GM21619 (cell line): ENCODE measurements at regions not wholly inside any gene's neighbourhood (a gene's known extent, or its start where the extent isn't known, plus 50 kb on each side); places are given as distances from the start of the nearest gene placed in this dataset.

Experiments
- ATAC-seq: cut with Tn5 transposase; IDR thresholded peaks from one replicate; pipeline ENCODE4 v1.9.1; 2021; ENCODE audit not compliant: unreplicated experiment

DNA sequence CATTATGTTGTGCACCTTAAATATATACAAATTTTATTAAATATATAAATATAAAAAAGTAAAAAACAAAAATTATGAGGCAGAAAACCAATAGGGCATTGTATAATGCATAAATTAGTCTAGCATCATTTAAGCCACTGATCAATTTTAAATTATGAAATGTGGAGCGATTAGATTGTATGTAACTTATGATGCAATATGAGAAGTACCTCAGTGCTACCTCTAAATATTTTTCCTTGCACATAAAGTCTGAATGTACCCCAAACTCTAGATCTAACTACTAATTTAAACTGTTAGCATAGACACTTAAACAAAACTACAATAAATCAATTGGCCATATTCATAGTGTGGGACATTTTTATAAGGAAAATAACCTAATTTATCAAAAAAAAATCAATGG lies 1178.5 kb upstream of the MIR17HG start:
- ATAC-seq: no peak

DNA sequence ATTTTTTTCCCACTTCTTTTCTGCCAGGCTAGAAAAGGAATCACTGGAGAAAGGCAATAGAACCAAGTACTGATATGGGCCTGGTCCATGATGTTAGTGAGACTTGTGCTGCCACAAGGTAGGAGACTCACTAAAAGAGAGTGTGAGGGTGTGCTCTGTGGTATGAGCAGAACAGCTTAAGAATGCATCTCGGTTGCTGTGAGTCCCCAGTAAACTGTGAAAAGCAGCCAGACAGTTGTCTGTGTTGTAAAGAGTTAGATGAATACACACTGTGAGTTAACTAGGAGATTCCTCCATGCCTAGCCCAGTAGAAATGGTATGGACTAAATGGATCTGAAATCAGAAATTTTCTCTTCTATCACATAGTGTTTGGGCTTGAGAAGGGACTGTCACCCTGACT lies 1177.3 kb upstream of the MIR17HG start:
- no peak for ATAC-seq

DNA sequence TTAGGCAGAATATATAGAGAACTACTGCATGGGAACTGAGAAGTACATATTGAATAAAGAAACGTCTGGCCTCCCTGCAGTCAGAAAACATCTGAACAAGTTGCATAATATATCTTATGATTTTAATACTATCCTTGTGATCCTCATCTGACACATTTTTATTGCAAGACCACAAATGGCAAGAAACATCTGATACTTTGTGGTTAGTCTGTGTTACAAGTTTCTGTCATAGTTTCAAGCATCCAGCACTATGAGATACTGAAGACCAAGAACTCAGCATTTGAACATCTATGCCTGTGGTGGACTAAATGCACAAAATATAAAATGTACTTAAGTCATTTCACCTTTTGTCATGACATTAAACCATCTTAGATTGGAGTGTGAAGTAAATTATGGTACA lies 1175.8 kb upstream of the MIR17HG start:
- ATAC-seq: no peak

DNA sequence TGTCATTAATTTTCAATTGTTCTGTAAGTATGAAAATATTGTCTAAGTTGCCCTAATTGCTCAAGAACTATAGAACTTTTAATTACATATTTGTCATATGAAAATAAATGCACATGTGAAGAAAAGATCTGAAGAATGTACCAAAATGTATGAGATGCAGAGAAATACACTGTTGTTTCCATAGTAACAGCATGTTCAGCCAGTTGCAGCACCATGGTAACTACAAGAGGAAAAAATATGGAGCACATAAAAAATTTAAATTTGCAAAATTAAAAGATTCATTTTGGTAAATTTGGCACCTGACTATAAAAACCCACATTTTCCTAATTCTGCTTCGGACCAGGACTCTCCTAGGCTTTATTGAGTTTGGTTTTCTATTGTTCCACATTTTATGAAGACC lies 1170.0 kb upstream of the MIR17HG start:
- ATAC-seq: no peak

DNA sequence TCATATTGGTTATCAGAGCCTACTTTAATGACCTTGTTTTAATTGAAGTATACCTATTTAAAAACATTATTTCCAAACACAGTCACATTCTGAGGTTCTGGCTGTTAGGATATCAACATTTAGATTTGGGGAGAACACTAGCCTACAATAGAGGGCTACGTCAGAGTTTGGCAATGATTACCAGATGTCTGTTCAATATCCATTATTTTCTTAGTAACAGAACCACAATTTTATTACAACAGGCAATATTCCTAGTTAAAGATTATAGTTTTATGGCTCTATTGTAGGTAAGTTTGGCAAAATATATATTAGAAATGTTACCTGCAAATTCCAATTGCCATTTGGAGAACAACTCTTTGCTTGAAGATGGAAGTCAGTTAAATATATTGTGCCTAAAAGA lies 1163.1 kb upstream of the MIR17HG start:
- ATAC-seq: no peak

DNA sequence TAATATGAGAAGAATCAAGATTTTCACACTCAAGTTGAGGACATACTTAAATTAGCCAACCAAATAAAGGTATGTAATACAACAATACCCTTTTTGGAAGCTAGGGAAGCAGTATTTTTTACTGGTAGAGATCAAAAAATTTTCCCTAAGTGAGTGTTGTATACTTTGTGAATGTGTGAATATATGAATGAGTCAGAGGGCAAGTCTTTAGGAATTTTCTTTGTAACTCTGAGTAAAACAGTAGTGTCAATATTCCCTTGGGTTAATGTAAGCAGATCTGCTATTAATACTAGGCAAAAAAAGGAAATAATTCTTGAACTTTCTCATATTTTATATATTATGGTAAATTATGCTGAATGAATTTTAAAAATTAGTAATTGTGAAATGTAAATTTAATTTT lies 1161.8 kb upstream of the MIR17HG start:
- no peak for ATAC-seq

DNA sequence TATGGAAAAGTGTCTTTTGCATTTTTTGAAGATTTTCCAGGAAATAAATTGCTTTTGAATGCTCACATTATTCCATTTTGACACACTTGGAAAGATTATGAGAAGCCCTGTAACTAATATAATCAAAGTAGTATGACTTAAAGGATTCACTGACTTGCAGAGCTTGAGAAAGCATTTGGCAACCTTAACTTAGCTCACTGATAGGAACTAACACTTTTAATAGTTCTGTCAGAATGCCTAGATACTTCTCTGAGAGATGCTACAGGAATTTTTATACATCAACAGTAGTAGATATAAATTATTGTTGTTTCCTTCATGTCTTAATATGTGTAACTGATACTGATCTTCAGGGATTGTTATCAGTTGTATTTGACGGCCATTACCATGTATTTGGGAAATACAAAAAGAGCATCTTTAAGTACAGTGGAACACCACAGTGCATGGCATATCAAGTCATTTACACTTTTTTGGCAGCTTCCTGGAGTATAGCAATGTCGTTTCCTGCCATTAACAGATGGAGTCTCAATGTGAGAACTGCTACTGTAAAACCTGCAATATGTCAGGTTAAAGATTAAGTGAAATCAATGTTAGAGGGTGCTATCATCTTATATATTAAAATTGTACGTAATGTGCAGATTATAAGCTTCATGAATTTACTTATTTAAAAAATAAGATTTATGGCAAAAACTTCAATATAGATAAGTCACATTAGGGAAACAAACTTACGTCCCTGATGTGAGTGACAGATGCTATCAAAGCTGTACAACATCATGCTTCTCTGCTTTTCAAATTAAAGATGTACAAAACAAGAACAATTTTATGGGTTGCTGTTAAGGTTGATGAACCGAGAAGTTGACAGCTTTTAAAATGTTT lies 1159.8 kb upstream of the MIR17HG start:
- no peak for ATAC-seq

DNA sequence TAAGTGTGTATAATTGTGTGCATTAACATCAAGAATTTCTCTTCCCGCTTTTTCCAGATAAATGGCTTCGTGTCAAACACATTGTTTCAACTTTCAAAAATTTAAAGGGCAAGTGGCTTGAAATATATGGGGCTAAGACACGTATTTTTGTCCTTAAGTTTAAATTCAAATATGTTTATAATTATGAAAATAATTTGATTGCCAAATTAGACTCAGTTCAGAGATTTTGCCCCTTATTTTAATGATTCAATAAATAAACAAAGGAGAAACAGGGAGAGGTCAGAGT lies 1159.2 kb upstream of the MIR17HG start:
- no peak for ATAC-seq

DNA sequence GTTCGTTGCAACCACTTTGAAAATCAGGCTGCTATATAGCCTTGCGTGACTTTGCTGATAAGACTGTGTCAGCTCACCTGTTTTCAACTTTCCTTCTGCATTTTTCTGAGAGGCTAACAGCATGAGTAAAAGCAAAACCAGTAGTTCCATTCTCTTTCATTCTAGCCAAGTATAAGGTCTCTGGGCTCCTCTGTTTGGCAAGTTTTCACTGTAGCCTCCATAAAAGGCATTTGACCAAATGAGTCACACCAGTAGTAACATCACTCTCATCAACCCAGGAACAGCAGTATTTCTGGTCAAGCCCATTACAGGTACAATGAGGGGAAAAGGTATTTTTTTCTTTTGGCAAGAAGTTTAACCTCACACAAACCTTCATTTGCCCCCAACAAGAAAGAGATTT lies 1149.8 kb upstream of the MIR17HG start:
- no peak for ATAC-seq

DNA sequence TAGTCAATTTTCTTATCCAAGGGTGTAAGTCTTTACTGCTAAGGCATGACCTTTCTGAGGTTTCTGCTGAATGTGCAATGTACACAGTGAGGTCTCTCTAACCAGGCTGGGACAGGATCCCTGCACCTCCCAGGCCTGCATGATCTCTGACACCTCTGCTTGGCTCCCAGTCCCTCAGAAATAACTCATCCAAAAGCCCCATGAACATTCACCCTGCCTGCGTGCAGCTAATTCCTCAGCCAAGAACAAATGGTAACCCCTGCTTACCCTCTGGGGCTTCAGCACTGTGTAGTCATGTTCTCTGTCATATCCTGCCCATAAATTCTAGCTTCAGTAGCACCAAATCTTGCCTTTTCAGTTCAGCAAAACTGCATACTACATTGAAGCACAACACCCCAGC lies 1146.3 kb upstream of the MIR17HG start:
- no peak for ATAC-seq

DNA sequence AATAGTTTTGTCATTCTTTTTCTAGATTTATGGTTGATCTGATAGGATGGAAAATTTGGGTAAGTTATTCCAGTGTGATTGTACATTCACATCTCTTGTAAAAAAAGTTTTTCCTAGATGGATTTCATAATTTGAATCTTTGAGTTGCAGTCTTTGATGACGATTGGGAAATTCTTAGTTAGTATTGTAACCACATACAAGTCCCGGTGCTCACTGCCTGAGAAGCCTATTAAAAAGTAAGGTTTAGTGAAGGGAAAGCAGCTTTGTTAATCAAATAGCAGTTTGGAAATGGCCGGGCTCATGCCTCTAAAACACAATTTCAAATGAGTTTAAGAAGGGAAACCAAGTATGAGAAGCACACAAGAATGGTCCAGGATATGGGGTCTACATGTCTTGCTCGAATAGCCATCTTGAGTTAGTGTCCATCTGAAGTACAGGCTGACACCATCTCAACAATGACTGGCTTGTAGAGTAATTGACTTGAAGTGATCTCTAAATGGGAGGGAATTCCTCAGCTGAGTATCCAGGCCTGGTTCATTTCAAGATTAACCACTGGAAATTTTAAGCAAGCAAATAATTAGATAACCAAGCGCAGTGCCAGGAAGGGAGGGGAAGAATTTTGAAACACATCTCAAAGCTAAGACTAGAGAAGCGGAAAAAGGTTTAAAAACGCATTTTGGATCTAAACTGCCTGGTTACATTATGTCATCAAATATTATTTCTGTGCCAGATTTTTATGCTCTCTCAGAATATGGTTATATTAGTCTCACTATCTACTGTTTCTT lies 1145.6 kb upstream of the MIR17HG start:
- no peak for ATAC-seq

DNA sequence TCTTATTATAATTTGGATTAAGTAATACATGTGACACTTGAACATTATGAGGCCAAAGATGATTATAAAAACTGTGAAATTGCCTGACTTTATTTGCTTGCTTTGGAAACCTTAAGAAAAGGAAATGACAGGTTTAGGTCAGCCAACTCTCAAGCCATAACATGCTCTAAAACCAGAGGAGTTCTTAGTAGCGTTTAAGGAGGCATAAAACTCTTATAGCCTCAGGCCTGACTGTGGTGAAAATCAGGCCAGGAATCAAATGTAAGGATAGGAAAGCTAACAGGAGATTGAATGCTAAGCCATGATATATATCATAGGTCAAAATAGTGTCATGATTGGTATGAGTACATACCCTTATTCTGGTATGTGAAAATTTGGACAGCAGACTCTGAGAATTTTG lies 1142.4 kb upstream of the MIR17HG start:
- ATAC-seq: no peak

DNA sequence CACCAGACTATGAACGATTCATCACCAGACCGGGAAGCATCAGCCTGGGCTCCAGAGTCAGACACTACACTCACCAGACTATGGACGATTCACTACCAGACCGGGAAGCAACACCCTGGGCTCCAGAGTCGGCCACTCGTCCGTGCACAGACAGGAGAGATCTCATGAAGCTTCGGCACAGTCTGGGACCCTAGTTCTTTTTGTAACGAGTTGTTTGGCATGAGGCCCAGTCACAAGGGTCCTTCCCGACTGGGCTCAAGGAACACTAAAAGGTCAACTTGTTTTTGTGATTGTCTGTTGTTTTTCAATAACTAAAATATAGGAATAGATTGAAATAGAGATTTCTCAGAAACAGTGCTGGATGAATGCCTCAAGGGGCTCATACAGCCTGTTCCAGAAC lies 1141.6 kb upstream of the MIR17HG start:
- ATAC-seq: no peak

DNA sequence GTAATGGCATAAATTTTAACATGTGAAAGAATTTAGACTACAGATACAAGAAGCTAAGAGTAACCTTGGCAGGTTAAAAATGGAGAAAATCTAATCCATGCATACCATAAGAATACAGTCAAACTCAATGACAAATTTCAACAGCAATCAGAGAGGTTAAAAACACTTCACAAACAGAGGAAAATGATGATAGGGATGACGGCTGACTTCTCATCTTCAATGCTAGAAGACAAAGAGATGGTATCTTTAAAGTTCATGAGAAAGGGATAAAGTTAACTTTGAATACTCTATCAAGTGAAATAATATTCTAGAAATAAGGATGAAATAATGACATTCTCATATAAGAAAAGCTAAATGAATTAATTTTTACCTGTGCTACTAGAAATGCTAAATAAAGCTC lies 1130.2 kb upstream of the MIR17HG start:
- ATAC-seq: no peak

DNA sequence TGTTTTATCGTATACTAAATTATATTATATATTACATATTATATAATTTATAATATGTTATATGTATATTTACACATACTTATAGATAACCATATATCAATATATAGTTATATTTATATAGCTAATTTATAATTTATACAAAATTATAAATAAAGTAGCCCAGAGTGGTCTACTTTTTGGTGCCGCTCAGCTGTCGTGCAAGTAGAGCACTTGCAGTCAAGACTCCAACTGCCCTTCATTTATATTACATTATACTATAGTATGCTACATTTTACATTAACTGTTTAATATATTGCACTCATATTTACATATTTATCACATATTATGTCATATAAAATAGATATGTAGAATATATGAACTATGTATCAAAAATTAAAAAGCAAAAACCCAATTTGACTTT lies 1124.7 kb upstream of the MIR17HG start:
- no peak for ATAC-seq

DNA sequence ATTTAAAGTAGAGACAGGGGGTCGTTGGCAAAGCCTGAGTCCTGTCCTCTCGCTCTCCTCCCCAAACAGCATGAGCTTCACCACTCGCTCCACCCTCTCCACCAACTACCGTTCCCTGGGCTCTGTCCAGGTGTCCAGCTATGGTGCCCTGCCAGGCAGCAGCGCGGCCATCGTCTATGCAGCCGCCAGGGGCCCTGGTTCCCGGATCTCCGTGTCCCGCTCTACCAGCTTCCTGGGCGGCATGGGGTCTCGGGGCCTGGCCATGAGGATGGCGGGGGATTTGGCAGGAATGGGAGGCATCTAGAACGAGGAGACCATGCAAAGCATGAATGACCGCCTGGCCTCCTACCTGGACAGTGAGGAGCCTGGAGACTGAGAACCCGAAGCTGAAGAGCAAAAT lies 1117.2 kb upstream of the MIR17HG start:
- ATAC-seq: no peak

DNA sequence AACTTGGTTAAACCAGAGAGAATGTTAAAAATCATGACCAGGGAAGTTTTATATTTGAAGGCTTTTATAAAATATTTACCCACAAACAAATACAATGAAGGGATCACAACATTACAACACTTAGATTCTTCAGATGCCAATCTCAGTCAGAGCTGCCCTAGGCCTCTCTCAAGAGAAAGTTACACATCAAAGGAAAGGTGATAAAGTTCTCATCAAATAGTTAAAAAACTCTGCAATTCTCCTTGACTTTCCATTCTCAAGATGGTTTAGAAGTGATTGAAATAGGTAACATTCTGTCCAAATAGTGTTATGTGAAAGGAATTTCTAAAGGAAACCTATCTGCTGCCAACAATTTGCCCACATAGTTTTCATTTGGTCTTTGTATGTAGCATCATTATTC lies 1115.2 kb upstream of the MIR17HG start:
- no peak for ATAC-seq

DNA sequence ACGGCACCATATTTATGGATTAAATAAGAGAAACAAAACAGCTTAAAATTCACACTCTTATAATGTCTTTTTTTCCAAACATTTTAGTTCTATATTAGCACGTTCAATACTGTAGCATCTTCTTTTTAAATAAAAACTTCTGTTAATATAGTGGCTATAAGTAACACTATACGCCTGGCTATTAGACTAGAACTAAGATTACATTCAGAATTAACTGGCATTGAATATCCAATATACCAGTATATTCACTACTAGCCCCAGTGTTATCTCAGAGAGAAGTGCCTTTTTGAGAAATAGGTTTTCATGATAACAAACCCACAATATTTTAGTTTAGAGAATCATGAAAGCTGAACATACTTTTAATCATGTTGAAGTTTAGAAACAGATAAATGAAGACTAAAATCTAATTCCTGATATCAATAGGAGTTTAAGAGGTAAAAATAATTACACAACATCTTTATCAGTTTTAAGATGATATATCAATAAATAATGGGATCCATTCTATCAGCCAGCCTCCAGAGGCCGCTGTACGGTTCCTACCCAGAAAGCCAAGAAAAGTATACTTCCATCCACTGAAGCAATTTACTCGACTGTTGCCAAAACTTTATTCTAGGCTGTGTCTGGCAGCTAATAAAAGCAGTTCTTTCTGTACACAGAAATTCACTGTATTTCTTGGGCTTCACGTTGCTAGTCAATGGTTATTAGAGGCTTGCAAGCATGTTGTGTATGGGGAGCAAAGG lies 1113.4 kb upstream of the MIR17HG start:
- no peak for ATAC-seq

DNA sequence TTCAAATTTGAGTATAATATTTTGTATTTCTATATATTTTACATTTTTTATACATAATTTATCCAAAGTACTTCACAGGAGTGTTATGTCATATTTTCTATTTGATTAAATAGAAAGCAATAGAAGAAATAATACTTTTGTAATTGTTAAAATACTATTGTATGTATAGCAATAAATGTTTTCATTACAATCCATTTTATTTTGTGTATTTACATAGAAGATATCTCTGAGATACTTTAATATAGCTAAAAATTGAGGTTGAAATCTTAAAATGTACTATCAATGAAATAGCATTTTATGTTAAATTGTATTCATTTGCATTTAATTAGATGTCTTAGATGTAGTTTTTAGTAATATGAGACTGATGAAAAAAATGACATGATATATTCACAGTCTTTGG lies 1109.6 kb upstream of the MIR17HG start:
- no peak for ATAC-seq

DNA sequence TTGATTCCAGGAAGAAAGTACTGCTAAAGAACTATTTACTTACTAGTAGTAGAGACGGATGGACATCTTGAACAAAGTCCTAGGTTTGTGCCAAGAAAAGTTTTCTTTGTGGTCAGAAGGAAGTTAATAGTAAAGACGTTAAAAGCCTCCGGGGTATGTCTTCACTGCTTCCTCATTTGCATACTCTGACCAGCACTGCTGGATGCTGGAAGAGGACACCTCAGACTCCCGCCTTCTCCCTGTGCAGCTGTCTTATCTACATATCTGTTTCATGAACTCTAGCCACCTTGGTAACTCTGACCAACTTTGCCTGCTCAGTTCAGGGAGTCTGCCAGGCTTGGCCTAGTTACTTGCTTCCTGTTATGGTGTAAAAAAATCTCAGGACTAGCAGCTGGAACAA lies 1109.1 kb upstream of the MIR17HG start:
- no peak for ATAC-seq

DNA sequence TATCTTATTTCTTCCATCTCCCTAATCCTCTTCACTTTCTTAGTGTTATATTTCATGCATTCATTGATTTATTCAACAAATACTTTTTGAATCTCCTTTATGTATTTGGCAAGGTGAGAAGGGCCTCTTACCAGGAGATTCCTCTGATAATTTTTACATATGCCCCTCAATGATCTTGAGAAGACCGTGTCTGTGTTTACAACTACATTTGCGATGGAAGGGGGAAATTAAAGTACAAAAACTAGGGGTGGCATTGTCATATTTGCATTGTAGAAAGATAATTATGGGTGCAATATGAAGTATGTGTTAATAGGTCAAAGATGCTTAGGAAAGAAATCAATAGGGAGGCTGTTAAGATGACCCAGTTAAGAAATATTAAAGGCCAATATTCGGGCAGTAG lies 1108.4 kb upstream of the MIR17HG start:
- ATAC-seq: no peak

DNA sequence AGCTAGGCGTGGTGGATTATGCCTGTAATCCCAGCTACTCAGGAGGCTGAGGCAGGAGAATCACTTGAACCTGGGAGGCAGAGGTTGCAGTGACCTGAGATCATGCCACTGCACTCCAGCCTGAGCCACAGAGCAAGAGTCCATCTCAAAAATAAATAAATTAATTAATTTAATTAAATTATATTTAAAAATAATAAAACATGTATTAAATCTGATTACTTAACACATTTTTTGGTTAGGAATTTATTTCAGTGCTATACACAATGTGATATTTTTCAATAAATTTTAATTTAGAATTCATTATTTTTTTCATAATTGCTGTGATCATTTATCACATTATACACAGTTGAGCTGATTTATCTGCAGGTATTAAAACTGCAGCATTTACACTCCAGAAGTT lies 1101.5 kb upstream of the MIR17HG start:
- no peak for ATAC-seq
